Tongue (tissue), 1 donor: ENCODE measurements at regions not wholly inside any gene's neighbourhood (a gene's known extent, or its start where the extent isn't known, plus 50 kb on each side); places are given as distances from the start of the nearest gene placed in this dataset.
"Not testable (repeated sequence)": the region's sequence is repeated elsewhere in the genome, so short reads cannot be mapped to it uniquely, and the experiment has no call there.

ENCODE experiments used
- DNase-seq: peaks from one replicate; pipeline ENCODE4 v3.0.0-alpha.2; 2015

DNA sequence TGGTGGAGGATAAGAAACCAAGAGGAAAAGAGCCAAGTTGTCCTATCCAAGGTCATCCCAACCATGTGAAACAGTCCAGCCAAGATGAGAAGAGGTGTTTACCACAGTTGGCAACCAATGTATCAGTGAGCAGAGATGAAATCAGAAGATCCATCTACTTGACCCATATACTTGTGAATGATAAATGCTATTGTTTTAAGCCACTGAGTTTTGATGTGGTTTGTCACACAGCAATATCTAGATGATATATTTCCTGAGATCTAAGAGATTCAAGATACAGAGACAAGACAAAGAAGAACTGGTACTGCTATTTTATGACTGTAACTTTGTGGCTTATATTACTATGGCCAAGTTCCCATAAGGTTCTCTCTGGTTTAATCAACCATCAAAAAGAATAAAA lies 721.2 kb downstream of the MAFB start:
- no peak for DNase-seq

DNA sequence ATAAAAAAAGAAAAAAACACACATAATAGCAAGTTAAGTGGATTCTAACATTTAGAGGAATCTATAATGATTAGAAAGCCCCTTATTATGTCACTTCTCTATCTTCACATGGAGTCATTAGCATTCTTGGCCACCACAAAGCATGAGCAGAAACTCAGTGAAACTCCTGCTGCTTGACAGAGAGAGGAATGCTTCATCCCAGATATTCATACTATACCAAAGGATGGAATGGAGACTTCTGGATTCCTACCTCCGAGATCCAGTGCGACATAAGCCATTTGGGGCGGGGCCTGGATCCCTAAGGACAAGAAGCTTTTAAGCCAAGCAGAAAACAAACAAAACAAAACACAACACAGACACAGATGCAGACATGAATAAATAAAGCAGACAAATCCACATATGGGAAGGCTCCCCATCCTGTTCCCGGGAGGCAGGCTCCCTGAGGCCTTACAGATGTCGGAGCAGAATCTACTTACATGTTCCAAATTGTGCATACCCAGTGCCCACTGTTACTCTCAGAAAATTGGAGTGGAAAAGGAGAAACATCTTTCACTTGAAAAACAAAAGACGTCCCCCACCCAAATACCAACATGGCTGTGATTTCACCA lies 727.3 kb downstream of the MAFB start:
- DNase-seq = no peak

DNA sequence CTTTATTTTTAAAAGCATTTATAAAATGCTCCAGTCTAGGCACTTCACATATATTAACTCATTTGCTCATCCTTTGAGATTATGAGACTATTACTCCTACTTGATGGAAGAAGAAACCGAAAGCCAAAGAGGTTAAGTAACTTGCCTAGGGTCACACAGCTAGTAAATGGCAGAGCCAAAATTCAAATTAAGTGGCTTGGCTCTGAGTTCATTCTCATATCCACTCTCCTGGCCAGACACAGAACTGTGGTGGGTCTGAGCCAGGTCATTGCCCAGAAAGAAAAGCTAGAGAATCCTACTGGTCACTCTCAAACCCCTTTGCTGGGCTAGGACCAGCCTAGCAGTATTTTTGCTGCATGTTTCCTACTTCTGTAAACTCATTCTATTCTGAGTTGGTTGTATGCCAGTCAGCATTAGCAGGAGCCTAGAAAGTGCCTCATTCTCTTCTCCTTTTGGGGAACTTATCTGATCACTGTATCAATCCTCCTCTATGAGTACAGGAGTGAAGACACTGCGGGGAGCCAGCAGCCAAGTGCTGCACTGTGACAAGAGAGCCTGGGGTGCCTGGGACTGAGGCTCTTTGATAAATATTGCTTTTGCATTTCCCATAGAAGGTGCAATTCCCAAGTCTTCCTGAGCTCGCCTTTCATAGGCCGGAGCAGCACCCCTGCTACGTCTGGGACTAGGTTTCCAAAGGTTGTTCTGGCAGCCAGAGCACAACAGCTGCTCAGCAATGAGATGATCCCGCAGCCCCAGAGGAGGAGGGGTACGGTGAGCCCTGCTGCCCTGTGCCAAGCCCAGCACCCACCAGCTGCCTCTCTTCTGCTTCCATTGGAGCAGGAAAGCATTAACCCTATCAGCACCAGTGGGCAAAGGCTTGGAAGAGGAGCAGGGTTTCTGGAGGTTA lies 728.3 kb downstream of the MAFB start:
- peak; percentile 89 for DNase-seq

DNA sequence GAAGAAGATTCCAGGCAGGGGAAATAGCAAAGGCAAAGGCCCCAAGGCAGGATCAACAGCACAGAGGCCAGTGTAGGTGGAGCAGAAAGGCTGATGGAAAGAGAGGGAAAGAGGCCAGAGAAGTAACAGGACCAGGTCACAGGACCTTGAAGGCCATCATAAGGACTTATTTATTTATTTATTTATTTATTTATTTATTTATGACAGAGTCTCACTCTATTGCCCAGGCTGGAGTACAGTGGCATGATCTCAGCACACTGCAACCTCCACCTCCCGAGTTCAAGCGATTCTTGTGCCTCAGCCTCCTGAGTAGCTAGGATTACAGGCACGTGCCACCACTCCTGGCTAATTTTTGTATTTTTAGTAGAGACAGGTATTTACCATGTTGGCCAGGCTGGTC lies 731.1 kb downstream of the MAFB start:
- not testable (repeated sequence) for DNase-seq

DNA sequence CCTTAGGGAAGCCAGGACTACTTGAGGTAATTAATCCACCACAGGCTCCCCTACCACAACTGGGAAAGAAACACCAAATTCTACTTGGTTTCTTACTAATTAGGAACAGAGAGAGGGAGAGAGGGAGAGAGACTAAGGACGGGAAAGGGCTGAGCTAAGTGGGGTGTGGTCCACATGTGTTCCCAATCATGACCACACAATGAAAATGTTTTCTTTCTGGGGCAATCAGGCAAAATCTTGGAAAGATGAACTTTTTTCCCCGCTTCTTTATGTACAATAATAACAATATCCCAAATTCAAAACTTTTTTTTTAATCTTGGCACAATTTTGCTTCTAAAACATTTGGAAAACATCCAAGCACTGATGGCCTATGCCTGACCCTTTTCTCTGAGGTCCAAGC lies 734.4 kb downstream of the MAFB start:
- DNase-seq = peak; percentile 46

DNA sequence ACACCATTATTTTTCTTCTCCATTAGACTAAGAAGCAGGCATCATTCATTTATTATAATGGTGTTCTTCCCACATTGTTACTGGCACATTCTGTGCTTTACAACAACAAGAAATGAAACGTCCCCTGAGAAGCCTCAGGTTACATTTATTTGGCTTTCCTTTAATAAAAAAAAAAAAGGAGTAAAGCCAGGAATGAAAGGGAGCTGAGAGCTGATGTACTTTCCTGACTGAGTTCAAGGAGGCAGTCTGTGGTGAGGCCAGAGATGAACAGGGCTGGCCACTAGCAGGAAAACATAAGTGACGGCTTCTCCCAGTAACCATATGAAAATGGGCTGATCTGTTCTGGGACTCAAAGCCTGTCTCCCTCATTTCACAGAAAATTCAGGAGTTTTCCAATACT lies 742.1 kb downstream of the MAFB start:
- DNase-seq = peak; percentile 47

DNA sequence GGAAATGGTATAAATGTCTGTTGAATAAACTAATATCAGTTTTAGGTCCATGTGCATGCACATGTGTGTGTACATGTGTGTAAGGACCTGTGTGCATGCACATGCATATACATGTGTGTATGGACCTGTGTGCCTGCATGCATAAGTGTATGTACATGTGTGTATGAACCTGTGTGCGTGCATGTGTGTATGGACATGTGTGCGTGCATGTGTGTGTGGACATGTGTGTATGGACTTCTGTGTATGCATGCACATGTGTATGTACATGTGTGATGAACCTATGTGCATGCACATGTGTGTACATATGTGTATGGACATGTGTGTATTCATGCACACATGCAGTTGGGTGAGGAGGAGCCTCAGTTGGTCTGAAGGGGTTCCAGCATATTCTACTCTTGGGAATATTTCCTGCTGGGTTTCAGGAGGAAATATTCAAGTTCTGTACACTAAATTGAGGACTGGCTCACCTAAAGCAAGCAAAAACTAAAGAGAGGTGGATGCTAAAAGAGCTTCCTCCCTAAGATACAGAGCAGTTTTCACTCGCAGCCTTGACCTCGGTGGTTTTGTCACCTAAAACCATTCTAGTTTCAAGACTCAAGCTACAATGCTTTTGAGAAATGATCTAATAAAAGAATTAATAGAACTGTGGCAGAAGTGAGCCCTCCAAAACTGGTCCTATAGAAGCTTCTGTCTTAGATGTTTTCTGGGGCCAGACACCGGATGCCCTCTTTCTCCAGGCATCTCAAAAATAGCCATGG lies 742.8 kb downstream of the MAFB start:
- no peak for DNase-seq

DNA sequence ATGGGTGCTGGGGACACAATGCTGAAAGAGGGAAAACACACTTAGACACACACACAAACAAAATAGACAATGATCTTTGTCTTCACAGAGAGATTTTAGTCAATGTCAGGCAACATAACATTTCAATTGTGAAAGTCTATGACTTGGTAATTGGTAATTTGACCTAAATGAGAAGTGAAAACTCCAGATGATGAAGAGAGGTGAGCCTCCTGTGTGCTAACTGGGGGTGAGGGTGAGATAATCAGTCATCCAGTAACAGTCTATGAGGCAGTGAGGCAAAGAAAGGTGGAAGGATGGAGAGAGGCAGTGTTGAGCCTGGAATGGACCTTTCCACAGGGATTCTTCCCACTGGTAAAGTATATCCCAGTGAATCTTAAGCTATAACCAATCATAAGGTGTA lies 744.2 kb downstream of the MAFB start:
- DNase-seq = no peak

DNA sequence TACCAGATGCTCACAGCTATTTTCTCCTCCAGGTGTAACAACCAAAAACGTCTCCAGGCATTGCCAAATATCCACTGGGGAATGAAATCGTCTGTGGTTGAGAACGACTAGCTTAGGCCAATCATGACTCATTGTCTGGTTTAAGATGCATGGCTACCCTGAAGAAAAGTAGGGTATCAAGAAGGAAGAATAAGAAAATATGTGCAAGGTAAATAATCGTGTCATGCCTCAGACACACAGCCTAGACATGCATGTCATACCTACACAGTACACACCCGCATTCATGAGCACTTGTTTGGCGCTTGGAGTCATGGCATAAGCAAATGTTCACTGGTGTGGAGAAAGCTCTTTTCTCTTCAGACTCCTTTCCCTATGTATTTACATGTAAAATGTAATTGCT lies 745.7 kb downstream of the MAFB start:
- no peak for DNase-seq

DNA sequence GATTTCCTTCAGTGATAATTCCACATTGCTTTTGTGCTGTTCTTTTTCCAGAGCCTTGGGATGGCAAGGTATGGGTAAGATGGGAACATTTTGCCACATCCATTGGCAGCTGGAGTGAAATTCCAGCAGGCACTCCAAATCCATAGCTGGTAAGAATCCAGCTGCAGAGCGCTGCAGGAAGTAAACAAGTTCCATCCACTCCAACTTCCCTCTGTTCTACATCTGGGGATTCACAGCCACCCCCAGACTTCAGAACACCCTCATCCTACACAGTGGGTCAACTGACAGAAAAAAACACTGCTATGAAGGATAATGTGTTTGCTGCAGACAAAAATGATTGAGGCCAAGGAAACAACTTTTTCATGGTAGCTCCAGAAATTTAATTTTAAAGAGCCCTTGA lies 747.8 kb downstream of the MAFB start:
- peak; percentile 65 for DNase-seq

DNA sequence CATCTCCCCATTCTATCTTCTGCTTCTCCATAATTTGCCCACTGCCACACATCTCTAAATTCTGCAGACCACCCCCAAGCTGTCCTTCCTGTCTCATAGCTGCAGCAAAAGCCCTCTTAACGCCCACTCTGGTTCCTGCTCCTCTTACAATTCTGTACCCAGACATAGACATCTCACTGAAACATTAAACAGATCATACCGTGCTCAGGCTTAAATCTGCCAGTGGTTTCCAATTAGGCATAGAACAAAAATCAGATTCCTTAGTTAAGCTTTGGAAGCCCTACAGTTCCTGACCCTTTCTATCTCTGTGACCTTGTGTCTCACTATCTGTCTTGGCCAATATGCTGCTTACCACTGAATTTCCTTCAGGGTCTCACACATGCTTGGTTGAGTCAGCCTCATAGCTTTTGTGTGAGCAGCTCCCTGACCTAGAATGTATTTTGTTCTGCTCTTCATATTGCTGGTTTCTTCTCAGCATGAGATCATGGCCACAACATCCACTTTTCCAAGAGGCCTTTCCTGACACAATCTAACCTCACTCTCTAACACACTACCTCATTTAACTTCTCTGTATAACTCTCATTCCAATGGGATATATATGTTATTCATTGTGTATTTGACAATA lies 749.7 kb downstream of the MAFB start:
- DNase-seq = no peak

DNA sequence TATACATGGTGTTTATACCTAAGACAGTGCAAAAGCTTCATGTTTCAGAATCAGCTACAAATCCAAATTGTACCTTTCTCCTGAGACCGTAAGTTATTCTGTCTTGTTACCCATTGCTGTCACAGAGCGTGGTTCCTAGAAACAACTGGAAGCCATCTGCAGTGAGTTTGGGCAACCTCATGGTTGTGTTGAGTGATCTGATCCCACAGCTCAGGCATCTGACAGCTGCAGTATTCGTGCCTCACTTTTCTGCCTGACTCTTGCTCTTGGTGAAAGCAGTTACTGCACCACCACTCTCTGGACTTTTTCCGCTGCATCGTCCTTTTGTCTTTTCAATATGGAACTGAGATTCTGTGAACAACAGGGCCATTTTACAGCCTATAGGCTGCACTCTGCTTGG lies 752.6 kb downstream of the MAFB start:
- DNase-seq = no peak

DNA sequence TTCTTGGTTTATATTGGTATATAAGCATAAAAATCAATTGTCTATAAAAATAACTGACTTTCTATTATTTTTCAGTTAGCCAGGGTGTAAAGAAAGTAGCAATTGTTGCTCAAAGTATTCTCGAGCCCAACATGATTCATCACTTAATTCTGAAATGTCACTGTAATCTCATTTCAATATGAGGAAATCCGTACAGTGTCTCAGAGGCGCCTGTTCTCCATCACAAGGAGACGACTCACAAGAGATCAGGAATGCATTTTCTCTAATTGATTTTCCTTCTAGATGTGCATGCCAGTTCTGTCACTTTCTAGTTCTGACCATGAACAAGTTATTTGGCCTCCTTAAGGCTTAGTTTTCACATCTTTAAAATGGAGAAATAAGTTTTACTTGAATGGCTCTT lies 753.1 kb downstream of the MAFB start:
- no peak for DNase-seq

DNA sequence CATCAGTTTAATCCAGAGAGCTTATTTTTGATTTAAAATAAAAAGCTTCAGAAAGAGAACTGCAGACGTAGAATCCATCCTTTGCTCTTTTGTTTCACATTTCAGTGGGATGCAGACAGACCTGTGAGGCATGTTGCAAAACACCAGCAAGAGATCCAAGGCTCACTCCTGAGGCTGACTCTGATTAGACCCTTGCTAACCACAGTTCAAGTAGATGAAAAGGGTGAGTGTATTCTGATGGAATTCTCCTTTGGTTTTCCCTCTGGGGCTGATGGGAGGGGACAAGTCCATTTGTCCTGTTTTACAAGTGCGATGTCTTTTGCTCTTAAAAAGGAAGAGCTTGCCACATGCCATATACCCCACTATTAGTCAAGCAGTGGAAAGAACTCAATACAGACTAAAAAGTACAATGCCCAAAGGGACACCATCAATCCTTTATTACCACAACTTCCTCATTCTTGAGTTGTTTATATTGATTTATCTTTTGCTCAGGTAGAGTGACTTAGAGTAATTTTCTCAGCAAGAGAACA lies 772.7 kb downstream of the MAFB start:
- DNase-seq = no peak

DNA sequence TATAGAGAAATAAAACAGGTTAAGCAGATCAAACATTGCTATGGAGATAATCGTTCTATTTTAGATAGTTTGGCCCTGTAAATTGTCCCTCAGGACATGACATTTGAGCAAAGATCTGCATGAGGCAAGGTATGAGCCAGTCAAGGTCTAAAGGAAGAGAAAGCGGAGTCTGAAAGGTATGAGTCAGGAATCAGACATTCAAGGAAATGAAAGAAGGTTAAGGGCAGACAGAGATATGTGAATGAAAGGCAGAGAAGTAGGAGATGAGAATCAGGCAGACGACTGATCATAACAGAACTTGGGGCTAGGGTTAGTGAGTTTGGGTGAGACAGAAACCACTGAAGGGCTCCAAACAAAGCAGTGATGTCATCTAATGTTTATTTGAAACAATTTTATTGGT lies 775.8 kb downstream of the MAFB start:
- DNase-seq = no peak

DNA sequence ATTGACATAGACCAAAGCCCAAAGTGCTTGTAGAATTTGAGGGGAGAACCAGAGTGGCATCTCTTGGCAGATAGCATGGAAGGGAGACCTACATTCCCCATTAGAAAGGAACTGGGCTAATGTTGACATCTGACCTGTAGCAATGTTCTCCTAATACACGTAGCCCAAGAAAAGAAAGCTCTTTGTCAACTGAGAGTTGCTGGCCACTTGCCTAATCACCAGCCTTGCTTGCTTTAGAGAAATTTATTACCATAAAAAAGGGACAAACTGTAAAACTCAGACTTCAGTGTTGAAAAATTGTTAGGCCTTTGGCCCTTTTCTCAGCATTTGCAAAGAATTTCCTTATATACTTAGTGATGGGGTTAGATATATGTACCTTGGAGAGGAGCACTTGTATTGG lies 777.5 kb downstream of the MAFB start:
- no peak for DNase-seq

DNA sequence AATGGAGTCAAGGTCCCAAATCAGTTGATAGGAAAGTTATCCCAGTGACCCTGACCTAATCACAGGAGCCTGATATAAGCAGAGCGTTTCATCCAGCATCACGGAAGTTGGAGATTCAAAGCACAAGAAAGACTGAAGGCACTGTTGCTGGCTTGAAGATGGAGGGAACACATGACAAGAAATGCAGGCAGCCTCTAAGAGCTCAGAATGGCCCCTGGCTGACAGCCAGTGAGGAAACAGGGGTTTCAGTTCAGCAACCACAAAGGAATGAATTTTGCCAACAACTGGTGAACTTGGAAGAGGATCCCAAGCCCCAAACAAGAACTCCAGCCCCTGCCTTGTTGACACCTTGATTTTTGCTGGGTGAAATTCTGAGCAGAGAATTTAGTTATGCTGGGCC lies 778.5 kb downstream of the MAFB start:
- no peak for DNase-seq

DNA sequence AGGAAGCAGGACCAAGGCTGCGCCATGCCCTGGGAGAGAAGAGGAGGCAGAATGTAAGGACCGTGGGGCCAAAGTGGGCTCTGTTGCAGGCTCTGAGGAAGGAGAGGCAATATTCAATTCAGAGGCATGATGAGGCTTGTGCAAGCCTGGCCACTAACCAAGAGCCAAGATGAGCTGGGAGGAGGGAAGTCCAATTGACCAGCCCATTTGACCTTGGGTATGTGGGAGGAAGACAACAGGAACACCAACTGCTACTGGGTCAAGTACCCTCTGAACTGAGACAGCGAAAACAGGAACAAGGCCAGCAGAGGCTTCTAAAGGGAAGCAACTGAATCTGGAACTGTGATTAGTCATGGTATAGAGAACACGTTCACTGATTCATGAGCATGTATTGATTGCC lies 779.6 kb downstream of the MAFB start:
- no peak for DNase-seq

DNA sequence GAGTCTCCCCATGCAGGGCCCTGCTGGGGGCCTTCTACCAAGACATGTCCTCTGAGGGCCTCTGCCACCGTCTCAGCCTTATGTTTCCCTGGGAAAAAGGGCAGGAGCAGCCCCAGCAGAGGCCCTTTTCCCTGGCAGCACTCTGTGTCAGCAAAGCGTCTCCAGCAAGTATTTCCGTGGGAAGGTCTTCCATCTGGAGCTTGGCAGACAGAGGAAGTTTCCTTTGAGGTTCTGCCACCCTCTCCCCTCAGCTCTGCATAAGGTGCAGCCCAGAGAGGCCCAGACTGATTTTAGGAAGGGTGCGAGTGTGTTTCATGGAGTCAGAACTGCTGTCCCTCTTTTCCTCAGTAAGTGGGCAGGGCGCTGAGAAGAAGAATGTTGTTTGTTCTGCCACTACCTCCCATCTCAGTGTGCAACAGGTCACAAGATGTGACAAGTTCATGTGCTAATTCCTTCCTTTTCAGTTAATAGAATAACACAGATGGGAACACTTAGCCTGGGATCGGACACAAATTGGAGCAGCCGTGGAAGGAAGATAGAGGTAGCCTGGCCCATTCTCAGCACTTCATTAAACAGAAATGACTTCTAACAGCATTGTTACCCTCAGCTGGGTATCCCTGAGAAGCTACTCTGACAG lies 784.4 kb downstream of the MAFB start:
- peak; percentile 32 for DNase-seq

DNA sequence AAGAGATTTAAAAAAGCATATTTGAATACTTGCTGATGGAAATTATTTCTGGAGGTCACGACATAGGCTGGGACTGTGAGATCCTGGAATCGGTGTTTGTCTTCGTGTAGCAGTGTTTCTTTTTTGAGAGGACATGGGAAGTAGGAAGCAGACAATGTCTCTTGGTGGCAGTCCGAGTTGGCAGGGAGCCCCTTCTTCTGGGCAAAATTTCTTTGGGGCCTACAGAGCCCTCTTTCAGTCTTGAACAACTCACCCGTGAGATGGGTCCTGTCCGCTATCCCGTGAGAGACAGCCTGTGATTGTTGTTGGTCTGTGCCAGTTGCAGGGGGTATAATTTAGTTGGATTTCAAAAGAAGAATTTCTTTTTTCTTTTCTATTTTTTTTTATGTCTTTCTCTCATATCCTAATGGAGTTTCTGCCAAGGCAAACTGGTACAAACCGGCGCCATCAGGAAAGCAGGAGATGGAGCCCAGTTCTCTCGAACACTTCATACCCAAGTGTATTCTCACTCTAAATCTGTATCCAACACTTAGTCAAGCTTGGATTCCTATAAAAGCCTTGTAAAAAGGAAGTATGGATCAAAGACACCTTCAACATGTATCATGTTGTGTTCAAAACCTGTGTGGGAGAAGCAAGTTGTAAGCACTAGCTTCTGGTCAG lies 785.1 kb downstream of the MAFB start:
- no peak for DNase-seq

DNA sequence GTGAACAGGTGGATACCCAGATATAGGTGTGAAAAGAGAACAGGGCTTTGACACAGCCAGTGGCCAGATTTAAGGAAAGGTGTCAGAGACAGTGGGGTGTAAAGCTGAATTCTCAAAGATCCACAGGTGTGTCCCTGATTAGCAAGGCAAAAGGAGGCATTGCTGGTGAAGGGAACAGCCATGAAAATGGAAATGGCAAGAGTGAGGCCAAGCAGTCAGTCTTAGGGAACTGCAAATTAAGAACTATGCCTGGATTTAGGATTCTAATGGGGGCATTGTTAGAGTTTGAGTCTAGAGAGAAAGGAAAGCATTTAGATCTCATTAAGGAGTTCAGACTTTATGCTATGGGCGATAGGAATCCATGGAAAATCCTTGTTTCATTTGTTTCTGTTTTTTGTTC lies 789.2 kb downstream of the MAFB start:
- DNase-seq = no peak

DNA sequence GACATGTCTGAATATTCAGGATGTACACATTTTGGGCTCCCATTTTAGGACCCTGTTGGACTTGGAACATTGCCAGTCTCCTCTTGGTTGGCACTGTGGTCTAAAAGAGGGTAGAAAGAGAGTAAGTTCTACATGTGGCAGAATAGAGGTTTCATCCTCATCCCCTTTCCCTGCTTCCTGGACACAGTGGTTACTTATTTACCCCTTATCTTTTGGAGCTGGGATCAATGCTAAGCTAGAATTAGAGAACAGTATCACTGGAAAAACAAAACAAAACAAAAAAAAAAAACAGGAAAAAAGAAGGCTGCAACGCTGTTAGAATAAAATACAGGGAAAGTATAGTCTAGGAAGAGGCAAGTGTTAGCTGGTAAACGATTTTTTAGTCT lies 790.6 kb downstream of the MAFB start:
- no peak for DNase-seq
